Endothelial cell of umbilical vein (primary cell): ENCODE measurements at regions not wholly inside any gene's neighbourhood (a gene's known extent, or its start where the extent isn't known, plus 50 kb on each side); places are given as distances from the start of the nearest gene placed in this dataset.

Experiments used
- CTCF ChIP-seq, 2 donors: IDR thresholded peaks; 1 replicate in 1 of 2; 2 replicates in 1 of 2; pipeline ENCODE4 v1.5.1; 2011; ENCODE audit warnings: low read length in 2 of 2, mild to moderate bottlenecking in 2 of 2, moderate library complexity in 2 of 2, control low read depth in 1 of 2, inconsistent platforms in 1 of 2, low read depth in 1 of 2; ENCODE audit not compliant: insufficient read depth in 1 of 2; ENCODE audit errors: extremely low read depth in 1 of 2
- EZH2 ChIP-seq: IDR thresholded peaks from 2 replicates; pipeline ENCODE4 v1.6.1; 2012; ENCODE audit warnings: borderline replicate concordance, low read depth, mild to moderate bottlenecking, moderate library complexity, low read length, inconsistent platforms; ENCODE audit not compliant: severe bottlenecking
- JUN ChIP-seq: IDR thresholded peaks from 2 replicates; pipeline ENCODE4 v1.6.1; 2011; ENCODE audit warnings: borderline replicate concordance, low read depth; ENCODE audit not compliant: insufficient read length, insufficient read depth
- MYC ChIP-seq: IDR thresholded peaks from one replicate; pipeline ENCODE4 v1.6.1; 2011; ENCODE audit warnings: mild to moderate bottlenecking, low read depth, low read length
- POLR2A ChIP-seq: IDR thresholded peaks from 2 replicates; pipeline ENCODE4 v1.6.1; 2012; ENCODE audit warnings: low read depth, mild to moderate bottlenecking, control low read depth, low read length
- POLR2AphosphoS5 ChIP-seq: IDR thresholded peaks from 2 replicates; pipeline ENCODE4 v1.6.1; 2012; ENCODE audit warnings: low read depth, mild to moderate bottlenecking, control low read depth, low read length, moderate library complexity; ENCODE audit not compliant: insufficient read depth

GRCh38 chr21:17269760-17270159 is 243.1 kb upstream of the CXADR start:
- TF ChIP-seq JUN (no peak), EZH2 (no peak), CTCF (IDR thresholded peaks at IDR 0.05; ENCODE audit: extremely low read depth in 1 of 2, insufficient read depth in 1 of 2, low read depth in 1 of 2, low read length in 2 of 2) (no peak), MYC (no peak), POLR2A (no peak), POLR2AphosphoS5 (no peak)
